Uterus (tissue), 3 donors: ENCODE measurements at regions not wholly inside any gene's neighbourhood (a gene's known extent, or its start where the extent isn't known, plus 50 kb on each side); places are given as distances from the start of the nearest gene placed in this dataset.

Experiments used
- DNase-seq, 2 donors: peaks; one replicate each; pipeline ENCODE4 v3.0.0-alpha.2; 2019 to 2020
- H3K27ac ChIP-seq, 2 donors: fragments of 200-600 bp; sonication (generic); 1 replicate in 1 of 2; 2 replicates in 1 of 2; pipeline ENCODE4 v1.5.1; 2016 to 2018
- H3K27me3 ChIP-seq, 2 donors: fragments of 200-600 bp; sonication (generic); one replicate each; pipeline ENCODE4 v1.5.1; 2018 to 2019; ENCODE audit warnings: control low read depth in 1 of 2
- H3K36me3 ChIP-seq, 2 donors: fragments of 200-600 bp; sonication (generic); one replicate each; pipeline ENCODE4 v1.5.1; 2019; ENCODE audit warnings: control low read depth in 1 of 2
- H3K4me1 ChIP-seq, 2 donors: fragments of 200-600 bp; sonication (generic); one replicate each; pipeline ENCODE4 v1.5.1; 2018 to 2019; ENCODE audit warnings: control low read depth in 1 of 2
- H3K4me3 ChIP-seq, 2 donors: fragments of 200-600 bp; sonication (generic); 1 replicate in 1 of 2; 2 replicates in 1 of 2; pipeline ENCODE4 v1.5.1; 2018 to 2019; ENCODE audit warnings: mild to moderate bottlenecking in 1 of 2
- H3K9me3 ChIP-seq, 2 donors: fragments of 200-600 bp; sonication (generic); one replicate each; pipeline ENCODE4 v1.5.1; 2019; ENCODE audit warnings: control low read depth in 1 of 2
- CTCF ChIP-seq, 4 experiments: fragments of 200-600 bp in 2 of 4; fragments of 450-650 bp in 2 of 4; sonication (generic) in 2 of 4; IDR thresholded peaks; one replicate each; pipeline ENCODE4 v1.5.1; 2016 to 2019; ENCODE audit warnings: antibody characterized with exemption in 4 of 4, mild to moderate bottlenecking in 2 of 4, moderate library complexity in 1 of 4
- POLR2A ChIP-seq, 2 donors: fragments of 450-650 bp; IDR thresholded peaks; one replicate each; pipeline ENCODE4 v1.6.1; 2016; ENCODE audit warnings: antibody characterized with exemption in 2 of 2, mild to moderate bottlenecking in 1 of 2, moderate library complexity in 1 of 2
- intact Hi-C: fragments of 100-400 bp; cut with DNase I; formaldehyde crosslinking; loops from one replicate; pipeline ENCODE4 v1.15.1; 2023; ENCODE audit warnings: low total_unique reads
- donor health status: DM: yes; HTN: yes; CAD: no.

GRCh38 chr2:23312996-23313606 lies 71.9 kb upstream of the KLHL29 start:
- Histone ChIP-seq H3K27me3 (no peaks in the 10 kb centered on the region), H3K4me3 (no peak overlapping the region), H3K4me1 (no peaks in the 10 kb centered on the region), H3K27ac (no peak overlapping the region), H3K9me3 (no peaks in the 10 kb centered on the region), H3K36me3 (no peaks in the 10 kb centered on the region)
- intact Hi-C loops = no loop called here
- TF ChIP-seq CTCF (IDR thresholded peaks at IDR 0.05) (peak in 1 of 4 experiments; percentile 17), POLR2A (IDR thresholded peaks at IDR 0.05) (no peak)
- no peak for DNase-seq

GRCh38 chr2:23314687-23315086 lies 70.3 kb upstream of the KLHL29 start:
- Histone ChIP-seq H3K36me3 (no peaks in the 10 kb centered on the region), H3K9me3 (no peaks in the 10 kb centered on the region), H3K27ac (no peak overlapping the region), H3K4me1 (no peaks in the 10 kb centered on the region), H3K27me3 (no peaks in the 10 kb centered on the region), H3K4me3 (no peak overlapping the region)
- intact Hi-C loops = no loop called here
- DNase-seq = no peak
- TF ChIP-seq POLR2A (IDR thresholded peaks at IDR 0.05) (no peak), CTCF (IDR thresholded peaks at IDR 0.05) (no peak)

- TF ChIP-seq POLR2A (IDR thresholded peaks at IDR 0.05) = no peak
- no peak for TF ChIP-seq CTCF (IDR thresholded peaks at IDR 0.05)
- no peak overlapping the region for H3K4me3 ChIP-seq
- H3K36me3 ChIP-seq = no peaks in the 10 kb centered on the region
- H3K9me3 ChIP-seq = no peaks in the 10 kb centered on the region
- intact Hi-C loops = no loop called here
- no peak for DNase-seq
- H3K4me1 ChIP-seq = peaks cover 0 to 5% of the 10 kb centered on the region in 2 donors
- H3K27me3 ChIP-seq = no peaks in the 10 kb centered on the region
- H3K27ac ChIP-seq = no peak overlapping the region
These were observed 64.9 kb upstream of the KLHL29 start for GRCh38 chr2:23320058-23320457.

GRCh38 chr2:23321751-23322150 lies 63.2 kb upstream of the KLHL29 start:
- H3K9me3 ChIP-seq = no peaks in the 10 kb centered on the region
- H3K36me3 ChIP-seq = no peaks in the 10 kb centered on the region
- TF ChIP-seq POLR2A (IDR thresholded peaks at IDR 0.05) = no peak
- TF ChIP-seq CTCF (IDR thresholded peaks at IDR 0.05) = no peak
- no peak for DNase-seq
- peaks cover 0 to 5% of the 10 kb centered on the region in 2 donors for H3K4me1 ChIP-seq
- no peaks in the 10 kb centered on the region for H3K27me3 ChIP-seq
- no peak overlapping the region for H3K4me3 ChIP-seq
- intact Hi-C loops = no loop called here
- H3K27ac ChIP-seq = no peak overlapping the region

GRCh38 chr2:23322567-23323197 lies 62.3 kb upstream of the KLHL29 start:
- H3K27me3 ChIP-seq = no peaks in the 10 kb centered on the region
- H3K27ac ChIP-seq = peak overlapping the region; percentile 25 to 31
- H3K36me3 ChIP-seq = no peaks in the 10 kb centered on the region
- peak; percentile 31 to 43 for DNase-seq
- TF ChIP-seq POLR2A (IDR thresholded peaks at IDR 0.05) = no peak
- no peak for TF ChIP-seq CTCF (IDR thresholded peaks at IDR 0.05)
- H3K4me3 ChIP-seq = no peak overlapping the region
- peaks cover 0 to 5% of the 10 kb centered on the region in 2 donors for H3K4me1 ChIP-seq
- intact Hi-C loops = no loop called here
- H3K9me3 ChIP-seq = no peaks in the 10 kb centered on the region
